HAP-1 (cell line): ENCODE measurements at regions not wholly inside any gene's neighbourhood (a gene's known extent, or its start where the extent isn't known, plus 50 kb on each side); places are given as distances from the start of the nearest gene placed in this dataset.

Source experiments
- DNase-seq, 2 experiments: peaks; one replicate each; pipeline ENCODE4 v3.0.0-alpha.2; 2016 to 2020; ENCODE audit warnings: low spot score in 2 of 2
- H3K27me3 ChIP-seq: fragments of 250-450 bp; sonication (Bioruptor Pico); 2 replicates; pipeline ENCODE4 v1.5.1; 2020; ENCODE audit warnings: low read depth, mild to moderate bottlenecking, moderate library complexity
- H3K36me3 ChIP-seq: fragments of 250-450 bp; sonication (Bioruptor Pico); replicated peaks from 2 replicates; pipeline ENCODE4 v1.5.1; 2020; ENCODE audit warnings: mild to moderate bottlenecking
- H3K4me1 ChIP-seq: fragments of 250-450 bp; sonication (Bioruptor Pico); 2 replicates; pipeline ENCODE4 v1.5.1; 2020; ENCODE audit warnings: mild to moderate bottlenecking
- H3K4me3 ChIP-seq: fragments of 250-450 bp; sonication (Bioruptor Pico); 2 replicates; pipeline ENCODE4 v1.5.1; 2020; ENCODE audit warnings: mild to moderate bottlenecking, moderate library complexity
- H3K9me3 ChIP-seq: fragments of 250-450 bp; sonication (Bioruptor Pico); 2 replicates; pipeline ENCODE4 v1.5.1; 2020; ENCODE audit warnings: mild to moderate bottlenecking, moderate library complexity
- in situ Hi-C: fragments of 300-500 bp; cut with MboI; formaldehyde crosslinking; loops from 3 replicates; pipeline ENCODE4 v1.14.3; 2020; ENCODE audit warnings: low sequenced_read_pairs, inconsistent platforms, mixed read lengths

DNA sequence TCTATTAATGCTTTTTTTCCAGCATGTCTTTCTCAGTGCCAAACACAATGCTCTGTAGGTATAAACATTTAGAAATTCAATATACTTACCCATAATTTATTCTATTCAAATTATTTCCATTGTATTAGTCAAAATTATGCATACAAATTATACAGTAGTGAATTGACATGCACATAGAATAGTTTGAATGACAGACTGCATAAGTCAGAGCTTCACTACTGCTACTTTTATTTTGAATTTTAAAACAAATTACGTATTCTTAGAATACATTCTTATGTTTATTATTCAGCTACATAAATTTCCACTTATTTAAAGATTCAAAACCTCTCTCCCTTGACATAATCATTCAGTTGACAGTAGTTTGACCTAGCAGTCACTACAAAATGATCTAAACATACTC, 808.0 kb upstream of the CCDC179 start:
- Histone ChIP-seq H3K36me3 (no peaks in the 10 kb centered on the region), H3K9me3 (no peaks in the 10 kb centered on the region), H3K4me3 (no peak overlapping the region), H3K4me1 (no peaks in the 10 kb centered on the region), H3K27me3 (no peaks in the 10 kb centered on the region)
- in situ Hi-C loops = no loop called here
- DNase-seq = peak in 1 of 2 experiments; percentile 4

DNA sequence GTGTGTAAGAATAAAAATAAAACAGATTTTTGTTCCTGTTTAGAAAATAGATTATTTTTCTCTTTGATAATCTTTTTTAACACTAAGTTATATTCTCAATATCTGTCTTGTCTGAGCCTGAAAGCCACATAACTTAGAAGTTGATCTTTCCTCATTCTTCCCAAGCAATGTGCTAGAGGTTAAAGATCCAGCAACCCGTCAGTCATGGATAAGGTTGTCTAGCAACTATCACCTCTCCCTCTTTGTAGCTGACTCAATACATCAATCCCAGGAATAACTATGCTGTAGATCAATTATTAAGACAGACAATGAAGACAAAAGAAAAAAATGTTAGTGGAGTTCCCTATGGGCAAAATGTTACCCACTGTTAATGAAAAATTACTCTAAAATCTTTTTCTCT, 813.1 kb upstream of the CCDC179 start:
- no peaks in the 10 kb centered on the region for H3K9me3 ChIP-seq
- no peak for DNase-seq
- in situ Hi-C loops = no loop called here
- no peaks in the 10 kb centered on the region for H3K36me3 ChIP-seq
- peaks cover 15% of the 10 kb centered on the region for H3K4me1 ChIP-seq
- no peaks in the 10 kb centered on the region for H3K27me3 ChIP-seq
- H3K4me3 ChIP-seq = no peak overlapping the region

DNA sequence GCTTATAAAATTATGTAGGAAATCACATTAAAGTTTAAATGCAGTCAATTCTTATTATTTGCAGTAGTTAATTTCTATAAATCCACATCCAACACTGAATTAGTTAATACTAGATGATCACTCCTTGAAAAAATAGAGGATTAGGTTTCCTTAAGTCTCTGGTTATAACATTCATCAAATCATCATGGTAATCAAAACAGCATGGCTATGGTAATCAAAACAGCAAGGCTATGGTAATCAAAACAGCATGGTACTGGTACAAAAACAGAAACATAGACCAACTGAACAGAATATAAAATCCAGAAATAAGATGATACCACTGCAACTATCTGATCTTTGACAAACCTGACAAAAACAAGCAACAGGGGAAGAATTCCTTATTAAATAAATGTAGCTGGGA, 814.6 kb upstream of the CCDC179 start:
- DNase-seq = no peak
- Histone ChIP-seq H3K36me3 (no peaks in the 10 kb centered on the region), H3K4me1 (peaks cover 15% of the 10 kb centered on the region), H3K9me3 (no peaks in the 10 kb centered on the region), H3K4me3 (no peak overlapping the region), H3K27me3 (no peaks in the 10 kb centered on the region)
- in situ Hi-C loops = no loop called here

DNA sequence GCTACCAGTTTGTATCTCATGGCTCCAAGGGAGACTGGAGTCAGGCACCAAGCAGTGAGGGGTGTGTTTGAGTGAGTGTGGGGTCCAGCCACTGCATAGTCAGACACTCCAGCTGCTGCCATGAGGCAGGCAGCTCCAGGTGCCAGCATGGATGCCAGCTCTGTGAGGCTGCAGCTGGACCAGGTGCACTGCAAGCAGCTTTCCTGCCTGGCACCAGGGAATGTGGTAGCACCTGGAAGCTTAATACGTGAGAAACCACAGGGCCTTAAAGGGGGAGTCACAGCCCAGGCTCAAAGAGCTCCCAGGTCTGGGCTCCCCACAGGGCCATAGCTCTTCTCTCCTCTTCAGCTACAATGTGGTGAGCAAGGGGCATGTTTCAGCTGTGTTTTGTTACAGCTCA, 817.8 kb upstream of the LUZP2 start:
- no peaks in the 10 kb centered on the region for H3K36me3 ChIP-seq
- DNase-seq = no peak
- H3K27me3 ChIP-seq = no peaks in the 10 kb centered on the region
- H3K4me1 ChIP-seq = peaks cover 15% of the 10 kb centered on the region
- H3K4me3 ChIP-seq = no peak overlapping the region
- in situ Hi-C loops = no loop called here
- H3K9me3 ChIP-seq = no peaks in the 10 kb centered on the region; the same call in 1 of the 2 replicates

DNA sequence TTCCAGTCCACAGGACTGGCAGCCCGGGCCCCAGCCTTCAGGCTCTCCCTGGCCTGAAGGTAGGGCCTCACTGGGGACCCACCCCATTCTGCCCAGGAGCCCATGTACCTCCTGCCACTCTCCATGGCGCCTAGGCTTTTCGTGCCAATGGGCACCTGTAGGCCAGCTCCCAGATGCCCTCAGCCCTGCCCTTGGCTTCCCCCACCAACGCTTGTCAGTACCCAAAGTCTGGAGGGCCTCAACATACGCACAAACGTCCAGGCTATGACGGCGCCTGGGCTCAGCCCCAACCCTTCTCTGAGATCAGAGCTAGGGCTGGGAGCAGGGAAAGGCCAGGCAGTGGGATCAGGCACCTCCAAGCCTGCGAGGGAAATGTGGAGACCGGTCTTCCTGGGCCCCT, 816.9 kb upstream of the LUZP2 start:
- Histone ChIP-seq H3K4me3 (no peak overlapping the region), H3K27me3 (no peaks in the 10 kb centered on the region), H3K4me1 (peaks cover 14% of the 10 kb centered on the region), H3K9me3 (no peaks in the 10 kb centered on the region; the same call in 1 of the 2 replicates), H3K36me3 (no peaks in the 10 kb centered on the region)
- no peak for DNase-seq
- in situ Hi-C loops = no loop called here

DNA sequence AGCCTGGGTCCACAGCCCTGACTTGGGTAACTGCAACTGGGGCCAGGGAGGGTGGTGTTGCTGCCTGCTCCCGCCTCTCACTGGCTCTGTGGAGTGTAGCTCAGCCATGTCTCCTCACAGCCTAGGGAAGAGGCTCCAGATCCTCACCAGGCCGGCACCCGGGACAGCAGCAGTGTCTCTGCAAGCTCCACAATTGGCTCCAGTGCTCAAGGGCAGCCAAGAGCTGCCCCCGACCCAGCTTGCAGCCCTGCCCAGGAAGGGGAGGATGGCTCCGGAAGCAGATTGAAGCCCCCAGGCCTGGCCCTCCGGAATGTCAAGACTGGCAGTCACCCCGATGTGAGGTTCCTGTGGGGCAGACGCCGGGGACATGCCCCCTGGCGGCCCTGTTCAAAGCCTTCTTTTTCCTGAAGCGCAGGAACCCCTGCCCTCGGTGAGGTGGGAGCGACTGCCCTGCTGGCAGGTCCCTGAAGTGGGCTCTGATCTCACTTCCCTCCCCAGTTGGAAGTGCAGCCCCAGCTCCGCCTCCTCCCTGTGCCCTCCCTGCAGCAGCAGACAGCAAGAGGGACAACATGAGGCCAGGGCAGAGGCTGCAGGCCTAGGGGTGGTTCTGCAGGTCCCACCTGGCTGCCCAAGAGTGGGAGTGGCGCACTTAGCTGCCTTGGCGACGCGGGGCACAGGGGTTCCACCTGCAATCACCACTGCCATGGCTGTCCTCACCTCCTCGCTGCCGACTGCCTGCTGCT, 816.2 kb upstream of the LUZP2 start:
- in situ Hi-C loops = no loop called here
- H3K4me1 ChIP-seq = peaks cover 7% of the 10 kb centered on the region
- DNase-seq = no peak
- no peak overlapping the region for H3K4me3 ChIP-seq
- no peaks in the 10 kb centered on the region for H3K27me3 ChIP-seq
- no peaks in the 10 kb centered on the region for H3K36me3 ChIP-seq
- no peaks in the 10 kb centered on the region; the same call in 1 of the 2 replicates for H3K9me3 ChIP-seq

DNA sequence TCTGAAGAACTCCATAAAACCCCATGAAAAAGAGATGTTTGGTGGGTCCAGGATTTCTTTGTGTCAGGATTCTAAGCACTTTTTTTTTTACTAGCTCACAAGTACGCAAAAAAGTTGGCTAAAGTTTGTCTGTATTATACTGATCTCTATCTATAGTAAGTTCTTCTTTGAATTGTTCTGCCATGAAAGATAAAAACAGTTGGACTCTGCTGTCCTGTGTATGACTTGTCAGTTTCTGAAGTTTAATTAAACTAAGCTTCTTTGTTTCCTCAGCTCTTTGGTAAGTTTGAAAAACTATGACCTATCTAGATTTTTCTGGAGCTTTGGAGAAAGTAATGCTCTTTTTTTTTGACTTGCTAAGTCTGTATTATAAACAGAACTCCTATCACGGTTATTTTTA, 812.2 kb upstream of the LUZP2 start:
- Histone ChIP-seq H3K4me1 (no peaks in the 10 kb centered on the region), H3K9me3 (no peaks in the 10 kb centered on the region; the same call in 1 of the 2 replicates), H3K36me3 (no peaks in the 10 kb centered on the region), H3K27me3 (no peaks in the 10 kb centered on the region), H3K4me3 (no peak overlapping the region)
- in situ Hi-C loops = no loop called here
- no peak for DNase-seq

DNA sequence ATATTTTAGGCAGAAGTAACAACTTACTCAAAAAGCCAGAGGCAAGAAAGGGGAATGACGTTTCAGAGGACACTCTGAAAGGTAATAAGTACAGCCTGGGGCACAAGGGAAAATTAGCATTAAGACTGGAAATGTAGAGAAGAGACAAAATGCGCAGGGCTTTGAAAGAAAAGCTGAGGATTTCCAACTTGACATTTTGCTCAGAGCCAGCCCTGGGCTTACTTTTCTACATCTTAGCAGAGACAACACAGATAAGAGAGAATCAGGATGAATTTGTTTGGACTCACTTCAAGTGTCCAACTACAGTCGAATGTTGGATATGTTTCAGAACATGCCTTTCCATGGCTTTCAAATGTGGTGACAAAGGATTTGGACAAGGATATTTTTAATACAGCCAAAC, 808.9 kb upstream of the LUZP2 start:
- no peak for DNase-seq
- Histone ChIP-seq H3K9me3 (no peaks in the 10 kb centered on the region), H3K4me3 (no peak overlapping the region), H3K36me3 (no peaks in the 10 kb centered on the region), H3K4me1 (no peaks in the 10 kb centered on the region), H3K27me3 (no peaks in the 10 kb centered on the region)
- in situ Hi-C loops = no loop called here

DNA sequence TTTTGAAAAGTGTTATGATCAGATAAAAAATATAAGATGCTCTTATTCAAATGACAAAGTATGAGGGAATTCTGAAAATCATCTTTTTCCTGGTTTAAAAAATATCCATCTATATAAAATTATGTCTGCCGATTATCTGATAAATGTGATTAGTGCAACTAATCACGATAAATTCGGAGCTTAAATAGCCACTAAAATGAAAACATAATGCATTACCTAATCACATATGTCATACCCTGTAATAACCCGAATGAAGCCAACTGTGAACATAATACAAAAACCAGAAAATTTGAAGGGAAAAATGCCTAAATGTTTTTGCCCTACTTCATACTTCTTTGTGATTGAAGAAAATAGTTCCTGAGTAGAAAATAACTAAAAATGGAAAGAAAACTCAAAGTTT, 808.4 kb upstream of the LUZP2 start:
- H3K27me3 ChIP-seq = no peaks in the 10 kb centered on the region
- H3K36me3 ChIP-seq = no peaks in the 10 kb centered on the region
- no peak overlapping the region for H3K4me3 ChIP-seq
- no peaks in the 10 kb centered on the region for H3K4me1 ChIP-seq
- DNase-seq = no peak
- in situ Hi-C loops = no loop called here
- no peaks in the 10 kb centered on the region for H3K9me3 ChIP-seq

DNA sequence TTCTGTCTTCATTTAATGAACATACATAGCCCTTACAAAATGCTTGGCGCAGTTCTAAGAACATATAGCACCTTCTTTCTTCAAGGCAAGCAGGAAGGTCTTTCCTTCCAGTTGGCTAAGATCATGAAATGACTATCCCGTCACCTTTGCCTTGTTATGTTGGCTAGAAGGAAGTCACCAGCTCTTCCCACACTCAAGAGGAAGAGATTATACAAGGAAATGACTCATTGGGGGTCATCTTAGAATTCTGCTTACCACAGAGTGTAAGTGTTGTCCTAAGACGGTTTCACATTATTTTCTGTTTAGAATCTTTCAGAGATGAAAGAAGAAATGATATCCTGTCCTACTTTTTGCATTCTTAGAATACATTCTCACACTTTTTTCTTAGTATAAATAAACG, 808.0 kb upstream of the LUZP2 start:
- Histone ChIP-seq H3K4me1 (no peaks in the 10 kb centered on the region), H3K36me3 (no peaks in the 10 kb centered on the region), H3K9me3 (no peaks in the 10 kb centered on the region), H3K27me3 (no peaks in the 10 kb centered on the region), H3K4me3 (no peak overlapping the region)
- in situ Hi-C loops = no loop called here
- no peak for DNase-seq

DNA sequence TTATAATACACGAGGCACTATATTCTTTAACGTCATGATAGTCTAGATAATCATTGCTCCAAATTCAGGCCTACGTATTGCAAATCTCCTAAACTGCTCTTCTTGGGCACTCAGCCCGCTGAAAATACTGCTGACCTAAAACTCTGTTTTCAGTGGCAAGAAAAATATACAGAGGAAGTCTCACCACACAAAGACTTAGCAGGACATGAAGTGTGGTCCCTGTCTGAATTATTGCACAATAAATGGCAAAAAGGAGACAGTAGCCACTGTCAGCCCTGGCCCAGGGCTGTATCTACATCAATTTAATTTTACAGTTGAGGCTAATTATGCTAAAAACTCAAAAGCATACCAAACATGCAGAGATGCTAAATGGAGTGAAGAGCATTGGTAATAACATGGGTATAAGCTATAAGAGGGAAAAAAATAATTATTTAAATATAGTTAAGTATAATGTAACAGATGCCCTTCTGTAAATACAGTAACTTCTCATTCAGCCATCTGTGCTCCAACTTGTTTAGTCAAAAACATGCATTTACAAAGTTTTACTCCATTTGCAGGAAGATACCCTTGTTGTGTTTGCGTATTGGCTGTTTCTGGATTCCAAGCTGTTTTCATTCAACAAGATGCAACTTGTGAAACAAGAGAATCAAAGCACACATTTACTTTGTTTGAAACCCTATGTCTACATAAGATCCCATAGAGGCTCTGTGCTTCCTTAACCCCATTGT, 800.0 kb upstream of the LUZP2 start:
- no peak for DNase-seq
- in situ Hi-C loops = no loop called here

DNA sequence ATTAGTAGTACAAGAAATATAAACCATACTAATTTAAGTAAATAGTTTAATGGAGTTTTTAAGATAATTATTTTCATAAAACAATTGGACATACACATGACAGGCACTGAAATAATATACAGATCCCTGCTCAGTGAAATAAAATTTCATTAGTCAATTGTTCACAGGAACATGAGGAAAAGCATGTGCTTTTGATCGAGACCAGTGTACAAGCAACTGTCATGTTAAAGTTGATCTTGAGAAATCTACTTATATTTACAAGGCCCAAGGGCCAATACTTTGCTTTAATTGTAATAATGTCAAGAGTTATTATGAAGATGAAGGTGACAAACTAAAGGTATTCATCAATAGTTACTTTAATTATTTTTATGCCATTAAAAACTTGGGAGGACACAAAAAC, 792.7 kb upstream of the LUZP2 start:
- no peak for DNase-seq
- H3K27me3 ChIP-seq = no peaks in the 10 kb centered on the region
- H3K4me1 ChIP-seq = no peaks in the 10 kb centered on the region

More for the DNA sequence above, 800.0 kb upstream of the LUZP2 start:
- H3K9me3 ChIP-seq = no peaks in the 10 kb centered on the region
- H3K27me3 ChIP-seq = no peaks in the 10 kb centered on the region
- no peaks in the 10 kb centered on the region for H3K4me1 ChIP-seq
- no peak overlapping the region for H3K4me3 ChIP-seq
- H3K36me3 ChIP-seq = no peaks in the 10 kb centered on the region

DNA sequence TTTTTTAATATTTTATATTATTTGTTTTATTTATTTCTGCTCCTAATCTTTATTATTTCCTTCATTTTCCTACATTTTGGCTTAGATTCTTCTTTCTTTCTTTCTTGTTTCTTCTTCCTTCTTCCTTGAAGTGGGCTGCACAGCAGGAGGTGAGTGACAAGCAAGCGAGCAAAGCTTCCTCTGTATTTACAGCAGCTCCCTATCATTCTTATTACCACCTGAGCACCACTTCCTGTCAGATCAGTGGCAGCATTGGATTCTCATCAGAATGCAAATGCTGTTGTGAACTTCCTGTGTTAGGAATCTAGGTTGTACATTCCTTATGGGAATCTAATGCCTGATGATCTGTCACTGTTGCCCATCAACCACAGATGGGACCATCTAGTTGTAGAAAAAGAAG, 784.9 kb upstream of the LUZP2 start:
- in situ Hi-C loops = no loop called here
- DNase-seq = no peak
- Histone ChIP-seq H3K36me3 (no peaks in the 10 kb centered on the region), H3K27me3 (no peaks in the 10 kb centered on the region), H3K9me3 (peaks cover under 1% of the 10 kb centered on the region; the same call in 1 of the 2 replicates), H3K4me1 (0 out of 2 replicates have a peak, but pooled peaks cover 2% of the 10 kb centered on the region), H3K4me3 (no peak overlapping the region)

More for the DNA sequence above, 792.7 kb upstream of the LUZP2 start:
- Histone ChIP-seq H3K36me3 (no peaks in the 10 kb centered on the region), H3K4me3 (no peak overlapping the region), H3K9me3 (no peaks in the 10 kb centered on the region)
- in situ Hi-C loops = no loop called here

DNA sequence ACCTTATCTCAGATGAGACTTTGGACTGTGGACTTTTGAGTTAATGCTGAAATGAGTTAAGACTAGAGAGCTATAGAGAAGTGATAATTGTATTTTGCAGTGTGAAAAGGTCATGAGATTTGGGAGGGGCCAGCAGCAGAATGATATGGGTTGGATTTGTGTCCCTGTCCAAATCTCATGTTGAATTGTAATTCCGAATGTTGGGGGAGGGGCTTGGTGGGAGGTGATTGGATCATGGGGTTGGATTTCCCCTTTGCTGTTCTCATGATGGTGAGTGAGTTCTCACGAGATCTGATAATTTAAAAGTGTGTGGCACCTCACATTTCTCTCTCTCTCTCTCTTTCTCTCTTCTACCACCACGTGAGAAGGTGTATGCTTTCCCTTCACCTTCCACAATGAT, 777.8 kb upstream of the LUZP2 start:
- Histone ChIP-seq H3K4me3 (no peak overlapping the region), H3K27me3 (no peaks in the 10 kb centered on the region), H3K36me3 (no peaks in the 10 kb centered on the region), H3K9me3 (peaks cover 3% of the 10 kb centered on the region; the same call in 1 of the 2 replicates), H3K4me1 (0 out of 2 replicates have a peak, but pooled peaks cover 2% of the 10 kb centered on the region)
- DNase-seq = no peak
- in situ Hi-C loops = no loop called here
